ENCODE measurements at regions not wholly inside any gene's neighbourhood (a gene's known extent, or its start where the extent isn't known, plus 50 kb on each side); places are given as distances from the start of the nearest gene placed in this dataset.
A peak's percentile ranks its signal among the peaks of the same experiment; 100 is the strongest.

GRCh38 chr10:22476601-22477321, 131.5 kb downstream of the SPAG6 start:
- H3K9me3 ChIP-seq: no peaks in the 10 kb centered on the region
- intact Hi-C loops (cut with DNase I, micrococcal nuclease): no loop called here
- ATAC-seq: peak; percentile 21
- H3K4me3 ChIP-seq: no peak overlapping the region
- no peaks in the 10 kb centered on the region for H3K36me3 ChIP-seq (ENCODE audit: low read depth)
- DNase-seq: peak in 2 of 3 donors; percentile 10 to 25
- peaks cover 18% of the 10 kb centered on the region for H3K4me1 ChIP-seq (ENCODE audit: low read depth)
- no peak for TF ChIP-seq CTCF (IDR thresholded peaks at IDR 0.05)

GRCh38 chr10:22477334-22478287, 132.3 kb downstream of the SPAG6 start:
- peaks cover 18% of the 10 kb centered on the region for H3K4me1 ChIP-seq (ENCODE audit: low read depth)
- H3K4me3 ChIP-seq: no peak overlapping the region
- intact Hi-C loops (cut with DNase I, micrococcal nuclease): no loop called here
- peak; percentile 24 for ATAC-seq
- no peak for DNase-seq
- no peaks in the 10 kb centered on the region for H3K36me3 ChIP-seq (ENCODE audit: low read depth)
- no peaks in the 10 kb centered on the region for H3K9me3 ChIP-seq
- no peak for TF ChIP-seq CTCF (IDR thresholded peaks at IDR 0.05)

GRCh38 chr10:22478555-22479334, 133.4 kb downstream of the SPAG6 start:
- no peak overlapping the region for H3K4me3 ChIP-seq
- intact Hi-C loops (cut with DNase I, micrococcal nuclease): no loop called here
- ATAC-seq (no peak), DNase-seq (no peak)
- no peaks in the 10 kb centered on the region for H3K36me3 ChIP-seq (ENCODE audit: low read depth)
- no peak for TF ChIP-seq CTCF (IDR thresholded peaks at IDR 0.05)
- no peaks in the 10 kb centered on the region for H3K9me3 ChIP-seq
- peaks cover 18% of the 10 kb centered on the region for H3K4me1 ChIP-seq (ENCODE audit: low read depth)

GRCh38 chr10:22479419-22479818, 134.1 kb downstream of the SPAG6 start:
- DNase-seq (no peak), ATAC-seq (peak; percentile 26)
- no peak for TF ChIP-seq CTCF (IDR thresholded peaks at IDR 0.05)

GRCh38 chr10:22481106-22481505, 135.8 kb downstream of the SPAG6 start:
- Histone ChIP-seq H3K9me3 (no peaks in the 10 kb centered on the region), H3K36me3 (ENCODE audit: low read depth) (no peaks in the 10 kb centered on the region), H3K4me1 (ENCODE audit: low read depth) (peaks cover 10% of the 10 kb centered on the region), H3K4me3 (no peak overlapping the region)
- DNase-seq: no peak
- intact Hi-C loops (cut with DNase I, micrococcal nuclease): no loop called here
- no peak for TF ChIP-seq CTCF (IDR thresholded peaks at IDR 0.05)
- no peak for ATAC-seq

More at GRCh38 chr10:22479419-22479818, 134.1 kb downstream of the SPAG6 start:
- H3K4me3 ChIP-seq: no peak overlapping the region
- no peaks in the 10 kb centered on the region for H3K36me3 ChIP-seq (ENCODE audit: low read depth)
- intact Hi-C loops (cut with DNase I, micrococcal nuclease): no loop called here
- H3K9me3 ChIP-seq: no peaks in the 10 kb centered on the region
- H3K4me1 ChIP-seq (ENCODE audit: low read depth): peaks cover 18% of the 10 kb centered on the region

Measured in mucosa of descending colon (tissue), 3 donors.